ENCODE measurements at regions not wholly inside any gene's neighbourhood (a gene's known extent, or its start where the extent isn't known, plus 50 kb on each side); places are given as distances from the start of the nearest gene placed in this dataset.

DNA sequence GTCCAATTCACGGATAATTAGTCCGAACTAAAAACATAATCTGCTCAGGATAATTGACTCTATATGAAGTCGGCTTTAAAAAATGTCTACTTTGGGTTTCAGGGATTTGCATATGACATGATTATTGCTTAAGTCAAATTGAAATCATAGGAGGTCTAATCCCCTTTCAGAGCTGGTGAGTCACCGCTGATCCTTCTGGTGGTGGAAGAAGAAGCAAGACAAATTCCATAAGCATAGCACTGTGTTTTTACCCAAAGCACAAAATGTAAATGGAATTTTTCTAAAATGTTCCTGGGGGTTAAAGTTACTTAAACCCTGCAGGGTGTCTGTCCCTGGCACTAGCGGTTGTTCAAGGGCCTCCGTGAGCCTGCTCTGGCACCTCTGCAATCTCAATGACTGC lies 460.2 kb downstream of the LRATD1 start (continued):
- no peak for TF ChIP-seq ZNF626 (tag by site-specific recombination; IDR thresholded peaks at IDR 0.05)
- TF ChIP-seq, protein P1, sequence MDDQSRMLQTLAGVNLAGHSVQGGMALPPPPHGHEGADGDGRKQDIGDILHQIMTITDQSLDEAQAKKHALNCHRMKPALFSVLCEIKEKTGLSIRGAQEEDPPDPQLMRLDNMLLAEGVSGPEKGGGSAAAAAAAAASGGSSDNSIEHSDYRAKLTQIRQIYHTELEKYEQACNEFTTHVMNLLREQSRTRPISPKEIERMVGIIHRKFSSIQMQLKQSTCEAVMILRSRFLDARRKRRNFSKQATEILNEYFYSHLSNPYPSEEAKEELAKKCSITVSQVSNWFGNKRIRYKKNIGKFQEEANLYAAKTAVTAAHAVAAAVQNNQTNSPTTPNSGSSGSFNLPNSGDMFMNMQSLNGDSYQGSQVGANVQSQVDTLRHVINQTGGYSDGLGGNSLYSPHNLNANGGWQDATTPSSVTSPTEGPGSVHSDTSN (CRISPR knock-in tag; IDR thresholded peaks at IDR 0.05), result no peak

DNA sequence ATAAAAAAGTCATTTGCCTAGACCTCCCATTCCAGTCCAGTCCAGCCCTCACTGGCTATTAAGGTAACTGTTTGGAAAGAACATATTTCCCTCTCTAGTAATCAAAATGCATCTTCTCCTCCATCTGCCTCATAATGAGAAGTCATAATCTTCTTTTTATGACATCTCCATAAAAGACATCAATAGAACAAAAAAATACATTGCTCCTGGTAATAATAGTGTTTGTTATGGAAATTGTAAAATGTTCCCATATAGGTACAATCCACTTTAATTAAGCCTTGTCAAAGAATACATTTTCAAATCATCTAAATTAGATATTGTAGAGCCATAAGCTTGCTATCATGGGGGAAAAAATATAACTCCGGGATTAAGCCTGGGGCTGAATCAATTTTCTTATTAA lies 461.6 kb downstream of the LRATD1 start:
- TF ChIP-seq ZNF292 (tag by site-specific recombination; IDR thresholded peaks at IDR 0.05; ENCODE audit: borderline replicate concordance, low read depth), result no peak
- no peak for TF ChIP-seq ZNF423 (tag by site-specific recombination; IDR thresholded peaks at IDR 0.05)
- TF ChIP-seq, protein P2, sequence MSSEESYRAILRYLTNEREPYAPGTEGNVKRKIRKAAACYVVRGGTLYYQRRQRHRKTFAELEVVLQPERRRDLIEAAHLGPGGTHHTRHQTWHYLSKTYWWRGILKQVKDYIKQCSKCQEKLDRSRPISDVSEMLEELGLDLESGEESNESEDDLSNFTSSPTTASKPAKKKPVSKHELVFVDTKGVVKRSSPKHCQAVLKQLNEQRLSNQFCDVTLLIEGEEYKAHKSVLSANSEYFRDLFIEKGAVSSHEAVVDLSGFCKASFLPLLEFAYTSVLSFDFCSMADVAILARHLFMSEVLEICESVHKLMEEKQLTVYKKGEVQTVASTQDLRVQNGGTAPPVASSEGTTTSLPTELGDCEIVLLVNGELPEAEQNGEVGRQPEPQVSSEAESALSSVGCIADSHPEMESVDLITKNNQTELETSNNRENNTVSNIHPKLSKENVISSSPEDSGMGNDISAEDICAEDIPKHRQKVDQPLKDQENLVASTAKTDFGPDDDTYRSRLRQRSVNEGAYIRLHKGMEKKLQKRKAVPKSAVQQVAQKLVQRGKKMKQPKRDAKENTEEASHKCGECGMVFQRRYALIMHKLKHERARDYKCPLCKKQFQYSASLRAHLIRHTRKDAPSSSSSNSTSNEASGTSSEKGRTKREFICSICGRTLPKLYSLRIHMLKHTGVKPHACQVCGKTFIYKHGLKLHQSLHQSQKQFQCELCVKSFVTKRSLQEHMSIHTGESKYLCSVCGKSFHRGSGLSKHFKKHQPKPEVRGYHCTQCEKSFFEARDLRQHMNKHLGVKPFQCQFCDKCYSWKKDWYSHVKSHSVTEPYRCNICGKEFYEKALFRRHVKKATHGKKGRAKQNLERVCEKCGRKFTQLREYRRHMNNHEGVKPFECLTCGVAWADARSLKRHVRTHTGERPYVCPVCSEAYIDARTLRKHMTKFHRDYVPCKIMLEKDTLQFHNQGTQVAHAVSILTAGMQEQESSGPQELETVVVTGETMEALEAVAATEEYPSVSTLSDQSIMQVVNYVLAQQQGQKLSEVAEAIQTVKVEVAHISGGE (tag by site-specific recombination; conservative IDR thresholded peaks at IDR 0.05; ENCODE audit: low read depth), result no peak
- TF ChIP-seq ZNF585B (tag by site-specific recombination; IDR thresholded peaks at IDR 0.05), result no peak
- TF ChIP-seq, protein P3, sequence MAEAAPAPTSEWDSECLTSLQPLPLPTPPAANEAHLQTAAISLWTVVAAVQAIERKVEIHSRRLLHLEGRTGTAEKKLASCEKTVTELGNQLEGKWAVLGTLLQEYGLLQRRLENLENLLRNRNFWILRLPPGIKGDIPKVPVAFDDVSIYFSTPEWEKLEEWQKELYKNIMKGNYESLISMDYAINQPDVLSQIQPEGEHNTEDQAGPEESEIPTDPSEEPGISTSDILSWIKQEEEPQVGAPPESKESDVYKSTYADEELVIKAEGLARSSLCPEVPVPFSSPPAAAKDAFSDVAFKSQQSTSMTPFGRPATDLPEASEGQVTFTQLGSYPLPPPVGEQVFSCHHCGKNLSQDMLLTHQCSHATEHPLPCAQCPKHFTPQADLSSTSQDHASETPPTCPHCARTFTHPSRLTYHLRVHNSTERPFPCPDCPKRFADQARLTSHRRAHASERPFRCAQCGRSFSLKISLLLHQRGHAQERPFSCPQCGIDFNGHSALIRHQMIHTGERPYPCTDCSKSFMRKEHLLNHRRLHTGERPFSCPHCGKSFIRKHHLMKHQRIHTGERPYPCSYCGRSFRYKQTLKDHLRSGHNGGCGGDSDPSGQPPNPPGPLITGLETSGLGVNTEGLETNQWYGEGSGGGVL (tag by site-specific recombination; IDR thresholded peaks at IDR 0.05), result no peak
- TF ChIP-seq TRIM28 (IDR thresholded peaks at IDR 0.05; ENCODE audit: borderline replicate concordance, low read length), result no peak
- TF ChIP-seq ZNF426 (tag by site-specific recombination; IDR thresholded peaks at IDR 0.05), result no peak
- TF ChIP-seq, protein P4, sequence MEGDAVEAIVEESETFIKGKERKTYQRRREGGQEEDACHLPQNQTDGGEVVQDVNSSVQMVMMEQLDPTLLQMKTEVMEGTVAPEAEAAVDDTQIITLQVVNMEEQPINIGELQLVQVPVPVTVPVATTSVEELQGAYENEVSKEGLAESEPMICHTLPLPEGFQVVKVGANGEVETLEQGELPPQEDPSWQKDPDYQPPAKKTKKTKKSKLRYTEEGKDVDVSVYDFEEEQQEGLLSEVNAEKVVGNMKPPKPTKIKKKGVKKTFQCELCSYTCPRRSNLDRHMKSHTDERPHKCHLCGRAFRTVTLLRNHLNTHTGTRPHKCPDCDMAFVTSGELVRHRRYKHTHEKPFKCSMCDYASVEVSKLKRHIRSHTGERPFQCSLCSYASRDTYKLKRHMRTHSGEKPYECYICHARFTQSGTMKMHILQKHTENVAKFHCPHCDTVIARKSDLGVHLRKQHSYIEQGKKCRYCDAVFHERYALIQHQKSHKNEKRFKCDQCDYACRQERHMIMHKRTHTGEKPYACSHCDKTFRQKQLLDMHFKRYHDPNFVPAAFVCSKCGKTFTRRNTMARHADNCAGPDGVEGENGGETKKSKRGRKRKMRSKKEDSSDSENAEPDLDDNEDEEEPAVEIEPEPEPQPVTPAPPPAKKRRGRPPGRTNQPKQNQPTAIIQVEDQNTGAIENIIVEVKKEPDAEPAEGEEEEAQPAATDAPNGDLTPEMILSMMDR (tag by site-specific recombination; IDR thresholded peaks at IDR 0.05), result no peak
- TF ChIP-seq ZNF416 (tag by site-specific recombination; IDR thresholded peaks at IDR 0.05), result no peak
- TF ChIP-seq SETDB1 (IDR thresholded peaks at IDR 0.05; ENCODE audit: insufficient read length, low read length), result no peak
- no peak for TF ChIP-seq ZNF596 (tag by site-specific recombination; IDR thresholded peaks at IDR 0.05)
- TF ChIP-seq ZNF121 (tag by site-specific recombination; IDR thresholded peaks at IDR 0.05), result no peak
- TF ChIP-seq ZNF843 (tag by site-specific recombination; IDR thresholded peaks at IDR 0.05), result no peak
- no peak for TF ChIP-seq ZNF623 (tag by site-specific recombination; IDR thresholded peaks at IDR 0.05)
- TF ChIP-seq, protein P1 (CRISPR knock-in tag; IDR thresholded peaks at IDR 0.05), result no peak
- TF ChIP-seq ZNF311 (tag by site-specific recombination; IDR thresholded peaks at IDR 0.05; ENCODE audit: borderline replicate concordance), result no peak
- no peak for TF ChIP-seq HOXC10 (CRISPR knock-in tag; IDR thresholded peaks at IDR 0.05)
- no peak for TF ChIP-seq ZNF473 (tag by site-specific recombination; IDR thresholded peaks at IDR 0.05)
- TF ChIP-seq ZNF555 (tag by site-specific recombination; conservative IDR thresholded peaks at IDR 0.05), result no peak
- H3K9me3 ChIP-seq (ENCODE audit: control insufficient read depth, insufficient read depth, low read depth, low read length), result no peaks in the 10 kb centered on the region
- POLR2A ChIA-PET, result no interaction called here
- no peak overlapping the region for H3K27ac ChIP-seq (ENCODE audit: extremely low read depth, low read depth, low read length)
- no peaks in the 10 kb centered on the region for H3K36me3 ChIP-seq (ENCODE audit: control insufficient read depth in 2 of 2, insufficient read depth in 1 of 2, low read length in 2 of 2)
- CTCF ChIA-PET, result no interaction called here
- H3K4me1 ChIP-seq (ENCODE audit: control insufficient read depth, insufficient read depth, low read length), result no peaks in the 10 kb centered on the region
- no peak overlapping the region for H3K4me3 ChIP-seq (ENCODE audit: low read depth, low read length)

All from HEK293 (cell line).